SK-N-SH (cell line): ENCODE measurements at regions not wholly inside any gene's neighbourhood (a gene's known extent, or its start where the extent isn't known, plus 50 kb on each side); places are given as distances from the start of the nearest gene placed in this dataset.
"Not testable (repeated sequence)": the region's sequence is repeated elsewhere in the genome, so short reads cannot be mapped to it uniquely, and the experiment has no call there.

Source experiments
- CTCF ChIA-PET: fragments of 300-600, 350-600 bp; formaldehyde crosslinking; extraction: SDS; loops from one replicate; lab custom pipeline; 2021; lab: Yijun Ruan, JAX
- POLR2A ChIA-PET: fragments of 350-600 bp; sonication (Branson Sonifier 250); formaldehyde crosslinking; extraction: SDS; loops from one replicate; lab custom pipeline; 2020; ENCODE audit warnings: antibody characterized with exemption, inconsistent platforms; lab: Yijun Ruan, JAX
- DNase-seq: peaks from one replicate; pipeline ENCODE4 v3.0.0; 2012
- H2AFZ ChIP-seq: fragments of 200-600 bp; sonication (generic); 2 replicates; pipeline ENCODE4 v1.8.1; 2016; ENCODE audit warnings: antibody characterized with exemption, mild to moderate bottlenecking, low read depth
- H3F3A ChIP-seq: fragments of 200-600 bp; sonication (generic); replicated peaks from 2 replicates; pipeline ENCODE3; 2016; ENCODE audit warnings: antibody characterized with exemption, mild to moderate bottlenecking; ENCODE audit not compliant: insufficient read depth
- H3K27ac ChIP-seq, 2 experiments: fragments of 200-500 bp in 1 of 2; fragments of 200-600 bp in 1 of 2; sonication (Bioruptor generic) in 1 of 2; sonication (generic), shearing (Covaris generic) in 1 of 2; 2 replicates each; pipeline versions ENCODE4 v1.5.1 to v1.6.1; 2014 to 2016; ENCODE audit warnings: low read depth in 2 of 2, inconsistent platforms in 1 of 2, low read length in 1 of 2, mild to moderate bottlenecking in 1 of 2, mixed read lengths in 1 of 2
- H3K27me3 ChIP-seq: fragments of 200-600 bp; sonication (generic), shearing (Covaris generic); 2 replicates; pipeline ENCODE4 v1.6.1; 2016; ENCODE audit warnings: mixed run types; ENCODE audit not compliant: insufficient read depth
- H3K36me3 ChIP-seq, 2 experiments: fragments of 200-500 bp in 1 of 2; fragments of 200-600 bp in 1 of 2; sonication (Bioruptor generic) in 1 of 2; sonication (generic) in 1 of 2; replicated peaks in 1 of 2; 2 replicates each; pipeline versions ENCODE3 to v1.5.1; 2014 to 2016; ENCODE audit warnings: low read length in 1 of 2, mild to moderate bottlenecking in 1 of 2; ENCODE audit not compliant: insufficient read depth in 2 of 2, control insufficient read depth in 1 of 2
- H3K4me1 ChIP-seq, 2 experiments: fragments of 200-500 bp in 1 of 2; fragments of 200-600 bp in 1 of 2; sonication (Bioruptor generic) in 1 of 2; sonication (generic), shearing (Covaris generic) in 1 of 2; 2 replicates each; pipeline versions ENCODE4 v1.5.1 to v1.6.1; 2014 to 2016; ENCODE audit warnings: low read depth in 1 of 2, low read length in 1 of 2, mixed run types in 1 of 2; ENCODE audit not compliant: insufficient read depth in 2 of 2, control insufficient read depth in 1 of 2
- H3K4me2 ChIP-seq: fragments of 200-600 bp; sonication (generic), shearing (Covaris generic); 2 replicates; pipeline ENCODE4 v1.6.1; 2017; ENCODE audit warnings: mixed run types
- H3K4me3 ChIP-seq, 2 experiments: fragments of 200-500 bp in 1 of 2; fragments of 200-600 bp in 1 of 2; sonication (Bioruptor generic) in 1 of 2; sonication (generic), shearing (Covaris generic) in 1 of 2; 2 replicates each; pipeline versions ENCODE4 v1.5.1 to v1.8.1; 2014 to 2016; ENCODE audit warnings: low read depth in 2 of 2, inconsistent platforms in 1 of 2, low read length in 1 of 2, mild to moderate bottlenecking in 1 of 2, mixed read lengths in 1 of 2, moderate library complexity in 1 of 2
- H3K79me2 ChIP-seq: fragments of 200-600 bp; sonication (generic); 2 replicates; pipeline ENCODE4 v1.8.1; 2017; ENCODE audit warnings: mild to moderate bottlenecking; ENCODE audit not compliant: insufficient read depth
- H3K9ac ChIP-seq: fragments of 200-600 bp; sonication (generic); 2 replicates; pipeline ENCODE4 v1.6.1; 2017; ENCODE audit warnings: mixed run types
- H3K9me2 ChIP-seq: fragments of 200-600 bp; sonication (generic); 2 replicates; pipeline ENCODE4 v1.6.1; 2017; ENCODE audit warnings: mixed run types
- H3K9me3 ChIP-seq: fragments of 200-600 bp; sonication (generic); 2 replicates; pipeline ENCODE4 v1.6.1; 2017; ENCODE audit warnings: mixed run types, mild to moderate bottlenecking, moderate library complexity
- H4K20me1 ChIP-seq: fragments of 200-600 bp; sonication (generic); 2 replicates; pipeline ENCODE4 v1.6.1; 2017; ENCODE audit warnings: mild to moderate bottlenecking, mixed run types; ENCODE audit not compliant: insufficient read depth
- CTCF ChIP-seq: fragments of 200-600 bp; sonication (generic); IDR thresholded peaks from 2 replicates; pipeline ENCODE4 v1.6.1; 2017; ENCODE audit warnings: antibody characterized with exemption, mild to moderate bottlenecking, moderate library complexity
- ELF1 ChIP-seq: IDR thresholded peaks from 2 replicates; pipeline ENCODE4 v1.4.0; 2012
- EZH2phosphoT487 ChIP-seq: fragments of 200-600 bp; sonication (generic); IDR thresholded peaks from 2 replicates; pipeline ENCODE4 v1.6.1; 2017; ENCODE audit warnings: low read depth, mixed run types, mild to moderate bottlenecking, antibody characterized with exemption, moderate library complexity, borderline replicate concordance
- IRF3 ChIP-seq: fragments of 150-350 bp; IDR thresholded peaks from 2 replicates; pipeline ENCODE4 v1.6.1; 2016; ENCODE audit warnings: mild to moderate bottlenecking, low read depth, low read length
- RCOR1 ChIP-seq: fragments of 150-350 bp; IDR thresholded peaks from 2 replicates; pipeline ENCODE4 v1.6.1; 2017; ENCODE audit warnings: antibody characterized with exemption, low read length
- SIN3A ChIP-seq: IDR thresholded peaks from 2 replicates; pipeline ENCODE4 v1.6.1; 2012; ENCODE audit warnings: low read depth, mild to moderate bottlenecking, low read length, moderate library complexity, borderline replicate concordance
- TEAD4 ChIP-seq: IDR thresholded peaks from 2 replicates; pipeline ENCODE4 v1.4.0; 2012; ENCODE audit warnings: mild to moderate bottlenecking, borderline replicate concordance; ENCODE audit not compliant: insufficient read depth
- USF2 ChIP-seq: fragments of 150-350 bp; IDR thresholded peaks from 2 replicates; pipeline ENCODE4 v1.6.1; 2017; ENCODE audit warnings: antibody characterized with exemption, low read length, low read depth, borderline replicate concordance
- ZBTB33 ChIP-seq: IDR thresholded peaks from 2 replicates; pipeline ENCODE4 v1.4.0; 2012; ENCODE audit warnings: low read depth, borderline replicate concordance
- WGBS: methylation state at CpG from one replicate; pipeline ENCODE4 v1.1.6; 2017; ENCODE audit warnings: low lambda C conversion rate; 5-methylcytosine and 5-hydroxymethylcytosine counted together
- TF ChIP-seq, protein P1 (sequence below): IDR thresholded peaks from 2 replicates; pipeline ENCODE4 v1.4.0; 2012; ENCODE audit warnings: low read depth

DNA sequence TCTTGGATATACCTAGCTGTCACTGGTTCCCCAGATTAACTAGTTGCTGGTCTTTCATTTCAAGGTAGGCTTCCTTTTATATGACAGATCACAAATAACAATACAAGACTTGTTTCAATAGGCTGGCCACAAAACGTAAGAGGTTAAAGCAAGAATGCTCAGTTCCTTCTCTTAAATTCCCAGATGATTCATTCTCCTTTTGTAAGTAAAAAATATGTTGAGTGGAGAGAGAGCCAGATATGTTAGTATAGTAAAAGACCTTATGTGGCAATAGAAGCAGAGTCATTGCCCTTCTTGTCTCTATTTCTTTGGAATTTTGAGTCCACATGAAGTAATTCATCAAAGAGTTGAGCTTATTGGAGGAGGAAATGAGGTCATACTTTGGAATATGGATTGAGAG is 939.0 kb upstream of the ATXN7L3B start:
- no peak for DNase-seq
- Histone ChIP-seq H3K79me2 (no peaks in the 10 kb centered on the region), H3K36me3 (no peaks in the 10 kb centered on the region), H3K4me1 (no peaks in the 10 kb centered on the region), H3K27ac (no peak overlapping the region), H3K27me3 (no peaks in the 10 kb centered on the region), H2AFZ (no peak overlapping the region), H3K9me2 (no peaks in the 10 kb centered on the region), H3K9ac (no peak overlapping the region), H3K9me3 (no peaks in the 10 kb centered on the region), H3K4me2 (no peak overlapping the region), H3K4me3 (no peak overlapping the region), H3F3A (no peaks in the 10 kb centered on the region), H4K20me1 (no peaks in the 10 kb centered on the region)
- WGBS = 0% methylated on average over 1 of the region's 1 CpG
- TF ChIP-seq RCOR1 (no peak), CTCF (no peak), IRF3 (no peak), ELF1 (no peak), USF2 (no peak), SIN3A (no peak)
- POLR2A ChIA-PET = no interaction called here
- CTCF ChIA-PET = no interaction called here

- no peak for TF ChIP-seq EZH2phosphoT487
- TF ChIP-seq, protein P1, sequence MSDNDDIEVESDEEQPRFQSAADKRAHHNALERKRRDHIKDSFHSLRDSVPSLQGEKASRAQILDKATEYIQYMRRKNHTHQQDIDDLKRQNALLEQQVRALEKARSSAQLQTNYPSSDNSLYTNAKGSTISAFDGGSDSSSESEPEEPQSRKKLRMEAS = no peak
- TF ChIP-seq ZBTB33 = no peak
- TF ChIP-seq TEAD4 = no peak
- CTCF ChIA-PET = no interaction called here
- H3F3A ChIP-seq = no peaks in the 10 kb centered on the region
- no peaks in the 10 kb centered on the region for H3K36me3 ChIP-seq
- no peaks in the 10 kb centered on the region for H3K27me3 ChIP-seq
- no peak overlapping the region for H3K4me2 ChIP-seq
- H3K27ac ChIP-seq = no peak overlapping the region
- no peak overlapping the region for H3K4me3 ChIP-seq
- no peak for DNase-seq
- H3K4me1 ChIP-seq = no peaks in the 10 kb centered on the region
- H3K9me2 ChIP-seq = no peaks in the 10 kb centered on the region
- no peaks in the 10 kb centered on the region for H3K9me3 ChIP-seq
- no peak overlapping the region for H2AFZ ChIP-seq
- POLR2A ChIA-PET = no interaction called here
- H4K20me1 ChIP-seq = no peaks in the 10 kb centered on the region
- no peaks in the 10 kb centered on the region for H3K79me2 ChIP-seq
- WGBS = 4% methylated on average over 2 of the region's 2 CpGs
- no peak overlapping the region for H3K9ac ChIP-seq
Observed at GRCh38 chr12:73599268-73599667, 938.4 kb upstream of the ATXN7L3B start.

GRCh38 chr12:73605925-73606324 is 931.7 kb upstream of the ATXN7L3B start:
- CTCF ChIA-PET, H4K20me1 ChIP-seq, H3K4me2 ChIP-seq, H3K27ac ChIP-seq, H3K4me1 ChIP-seq, H3K79me2 ChIP-seq, H3K9ac ChIP-seq, POLR2A ChIA-PET, H3K4me3 ChIP-seq, H3K27me3 ChIP-seq, H3K9me3 ChIP-seq, H2AFZ ChIP-seq, H3K36me3 ChIP-seq, H3F3A ChIP-seq, H3K9me2 ChIP-seq, DNase-seq: not testable (repeated sequence)
- WGBS = 0% methylated on average over 3 of the region's 9 CpGs
